HFFc6 (cell line): ENCODE measurements at regions not wholly inside any gene's neighbourhood (a gene's known extent, or its start where the extent isn't known, plus 50 kb on each side); places are given as distances from the start of the nearest gene placed in this dataset.

Source experiments
- DNase-seq: peaks from one replicate; pipeline ENCODE4 v3.0.0-alpha.2; 2018
- H3K27ac Mint-ChIP-seq: 2 replicates; pipeline ENCODE4 v1.8.0; 2020; ENCODE audit warnings: mild to moderate bottlenecking, mixed read lengths
- H3K27me3 Mint-ChIP-seq: 2 replicates; pipeline ENCODE4 v1.8.0; 2021; ENCODE audit warnings: mild to moderate bottlenecking, moderate library complexity, mixed read lengths; ENCODE audit not compliant: insufficient read depth
- H3K36me3 Mint-ChIP-seq: 2 replicates; pipeline ENCODE4 v1.8.0; 2021; ENCODE audit warnings: low read depth, mixed read lengths
- H3K4me1 Mint-ChIP-seq: 2 replicates; pipeline ENCODE4 v1.8.0; 2020; ENCODE audit warnings: low read depth, mixed read lengths
- H3K4me3 Mint-ChIP-seq: 2 replicates; pipeline ENCODE4 v1.8.0; 2020; ENCODE audit warnings: mild to moderate bottlenecking, moderate library complexity, mixed read lengths
- H3K9me3 Mint-ChIP-seq: 2 replicates; pipeline ENCODE4 v1.8.0; 2020; ENCODE audit warnings: mild to moderate bottlenecking, mixed read lengths
- CTCF ChIP-seq: fragments of 200-600 bp; sonication (generic); IDR thresholded peaks from 2 replicates; pipeline ENCODE4 v1.5.0; 2021; ENCODE audit warnings: antibody characterized with exemption, mild to moderate bottlenecking

DNA sequence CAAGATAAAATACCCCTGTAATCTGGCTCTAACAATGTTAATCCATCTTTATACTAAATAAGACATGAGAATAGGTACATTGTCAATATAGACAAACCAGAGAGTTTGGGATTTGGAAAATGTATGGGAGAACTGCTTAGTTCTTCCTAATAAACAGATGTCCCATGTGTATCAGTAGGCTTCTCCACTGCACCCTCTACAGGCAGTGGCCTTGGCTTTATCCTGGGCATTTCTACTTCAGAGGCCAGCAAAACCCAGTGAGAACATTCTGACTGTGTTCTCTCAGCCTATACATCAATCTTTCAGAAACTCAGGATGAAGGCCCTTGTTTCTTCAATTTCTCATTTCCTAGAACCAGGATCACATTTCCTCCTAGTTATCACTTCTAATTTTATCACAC, 1167.5 kb upstream of the ACVR2A start:
- no peak overlapping the region for H3K27ac Mint-ChIP-seq
- H3K27me3 Mint-ChIP-seq = no peaks in the 10 kb centered on the region; the same call in 1 of the 2 replicates
- H3K36me3 Mint-ChIP-seq = no peaks in the 10 kb centered on the region
- no peaks in the 10 kb centered on the region for H3K4me1 Mint-ChIP-seq
- H3K9me3 Mint-ChIP-seq = no peaks in the 10 kb centered on the region
- peak; percentile 22; the same call in 1 of the 2 replicates for TF ChIP-seq CTCF
- no peak overlapping the region for H3K4me3 Mint-ChIP-seq
- no peak for DNase-seq

DNA sequence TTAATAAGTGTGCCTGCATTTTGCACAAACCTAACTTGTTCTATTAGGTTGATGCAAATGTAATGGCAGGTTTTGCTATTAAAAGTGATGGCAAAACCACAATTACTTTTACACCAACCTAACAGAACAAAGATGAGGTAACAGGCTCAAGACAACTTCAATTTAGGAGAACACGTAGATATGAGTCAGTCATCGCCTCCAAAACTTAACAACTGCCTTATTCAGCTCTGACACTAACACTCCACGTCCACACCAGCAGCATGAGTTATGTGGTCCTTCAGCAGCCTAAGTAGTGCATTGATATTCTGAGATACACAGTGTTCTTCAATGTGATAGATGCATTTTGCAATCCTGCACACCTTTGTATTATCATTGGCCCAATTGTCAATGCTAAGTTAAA, 1175.1 kb upstream of the ACVR2A start:
- H3K36me3 Mint-ChIP-seq = no peaks in the 10 kb centered on the region
- no peaks in the 10 kb centered on the region; the same call in 1 of the 2 replicates for H3K4me1 Mint-ChIP-seq
- no peaks in the 10 kb centered on the region for H3K9me3 Mint-ChIP-seq
- no peaks in the 10 kb centered on the region for H3K27me3 Mint-ChIP-seq
- TF ChIP-seq CTCF = no peak
- H3K4me3 Mint-ChIP-seq = no peak overlapping the region
- H3K27ac Mint-ChIP-seq = no peak overlapping the region
- no peak for DNase-seq

- no peaks in the 10 kb centered on the region for H3K36me3 Mint-ChIP-seq
- H3K4me3 Mint-ChIP-seq = no peak overlapping the region
- no peak for DNase-seq
- TF ChIP-seq CTCF = no peak
- no peak overlapping the region for H3K27ac Mint-ChIP-seq
- H3K4me1 Mint-ChIP-seq = no peaks in the 10 kb centered on the region; the same call in 1 of the 2 replicates
- peaks cover 2% of the 10 kb centered on the region; the same call in 1 of the 2 replicates for H3K27me3 Mint-ChIP-seq
- no peaks in the 10 kb centered on the region for H3K9me3 Mint-ChIP-seq
Observed at GRCh38 chr2:146666340-146666739, 1178.5 kb upstream of the ACVR2A start.

- H3K36me3 Mint-ChIP-seq = no peaks in the 10 kb centered on the region
- no peak for TF ChIP-seq CTCF
- DNase-seq = no peak
- H3K4me1 Mint-ChIP-seq = no peaks in the 10 kb centered on the region; the same call in 1 of the 2 replicates
- no peaks in the 10 kb centered on the region for H3K9me3 Mint-ChIP-seq
- H3K27me3 Mint-ChIP-seq = peaks cover 2% of the 10 kb centered on the region; the same call in 1 of the 2 replicates
- H3K4me3 Mint-ChIP-seq = no peak overlapping the region
- H3K27ac Mint-ChIP-seq = no peak overlapping the region
Observed at GRCh38 chr2:146665800-146666199, 1179.0 kb upstream of the ACVR2A start.

GRCh38 chr2:146661473-146662096, 1183.2 kb upstream of the ACVR2A start:
- DNase-seq = peak; percentile 42
- H3K27me3 Mint-ChIP-seq = peaks cover 2% of the 10 kb centered on the region; the same call in 1 of the 2 replicates
- TF ChIP-seq CTCF = peak; percentile 82

More at GRCh38 chr2:146661473-146662096, 1183.2 kb upstream of the ACVR2A start:
- Mint-ChIP-seq H3K36me3 (no peaks in the 10 kb centered on the region), H3K27ac (no peak overlapping the region), H3K9me3 (no peaks in the 10 kb centered on the region), H3K4me3 (no peak overlapping the region), H3K4me1 (peaks cover 8% of the 10 kb centered on the region; the same call in 1 of the 2 replicates)
